BE2C (cell line): ENCODE measurements at regions not wholly inside any gene's neighbourhood (a gene's known extent, or its start where the extent isn't known, plus 50 kb on each side); places are given as distances from the start of the nearest gene placed in this dataset.
"Not testable (repeated sequence)": the region's sequence is repeated elsewhere in the genome, so short reads cannot be mapped to it uniquely, and the experiment has no call there.

ENCODE experiments used
- DNase-seq: peaks from one replicate; pipeline ENCODE4 v3.0.0-alpha.2; 2020
- H3K27me3 ChIP-seq: fragments of 250-450 bp; sonication (Bioruptor Pico); 2 replicates; pipeline ENCODE4 v1.5.1; 2020; ENCODE audit warnings: mild to moderate bottlenecking
- H3K36me3 ChIP-seq: fragments of 250-450 bp; sonication (Bioruptor Pico); 2 replicates; pipeline ENCODE4 v1.5.1; 2020; ENCODE audit warnings: mild to moderate bottlenecking
- H3K4me1 ChIP-seq: fragments of 250-450 bp; sonication (Bioruptor Pico); 2 replicates; pipeline ENCODE4 v1.5.1; 2020
- H3K4me3 ChIP-seq: 2 replicates; pipeline ENCODE4 v1.5.1; 2011; ENCODE audit warnings: low read depth, low read length
- H3K9me3 ChIP-seq: fragments of 250-450 bp; sonication (Bioruptor Pico); 2 replicates; pipeline ENCODE4 v1.5.1; 2020
- CTCF ChIP-seq: IDR thresholded peaks from 2 replicates; pipeline ENCODE4 v1.5.1; 2012; ENCODE audit warnings: mild to moderate bottlenecking, low read depth, low read length

GRCh38 chr12:73629893-73630831 is 907.5 kb upstream of the ATXN7L3B start:
- no peak overlapping the region for H3K4me3 ChIP-seq
- no peak for TF ChIP-seq CTCF
- DNase-seq = no peak
- no peaks in the 10 kb centered on the region for H3K27me3 ChIP-seq
- no peaks in the 10 kb centered on the region for H3K36me3 ChIP-seq
- no peaks in the 10 kb centered on the region for H3K4me1 ChIP-seq
- H3K9me3 ChIP-seq = no peaks in the 10 kb centered on the region

GRCh38 chr12:73632191-73632590 is 905.4 kb upstream of the ATXN7L3B start:
- no peak overlapping the region for H3K4me3 ChIP-seq
- no peaks in the 10 kb centered on the region for H3K27me3 ChIP-seq
- DNase-seq = no peak
- H3K4me1 ChIP-seq = no peaks in the 10 kb centered on the region
- no peak for TF ChIP-seq CTCF
- H3K36me3 ChIP-seq = no peaks in the 10 kb centered on the region
- H3K9me3 ChIP-seq = no peaks in the 10 kb centered on the region

GRCh38 chr12:73632661-73633060 is 905.0 kb upstream of the ATXN7L3B start:
- Histone ChIP-seq H3K4me3 (no peak overlapping the region), H3K27me3 (no peaks in the 10 kb centered on the region), H3K36me3 (no peaks in the 10 kb centered on the region), H3K9me3 (no peaks in the 10 kb centered on the region), H3K4me1 (no peaks in the 10 kb centered on the region)
- TF ChIP-seq CTCF = no peak
- no peak for DNase-seq

- H3K4me3 ChIP-seq, H3K4me1 ChIP-seq: not testable (repeated sequence)
Measured at GRCh38 chr12:73639397-73639796, 898.2 kb upstream of the ATXN7L3B start.

GRCh38 chr12:73656375-73656774 is 881.3 kb upstream of the ATXN7L3B start:
- Histone ChIP-seq H3K27me3 (no peaks in the 10 kb centered on the region), H3K4me1 (no peaks in the 10 kb centered on the region), H3K4me3 (no peak overlapping the region), H3K36me3 (no peaks in the 10 kb centered on the region), H3K9me3 (no peaks in the 10 kb centered on the region)
- no peak for TF ChIP-seq CTCF
- no peak for DNase-seq

More at GRCh38 chr12:73639397-73639796, 898.2 kb upstream of the ATXN7L3B start:
- H3K27me3 ChIP-seq, DNase-seq, H3K9me3 ChIP-seq, H3K36me3 ChIP-seq: not testable (repeated sequence)

- H3K4me1 ChIP-seq = no peaks in the 10 kb centered on the region
- H3K9me3 ChIP-seq = no peaks in the 10 kb centered on the region
- DNase-seq = no peak
- H3K36me3 ChIP-seq = no peaks in the 10 kb centered on the region
- no peak for TF ChIP-seq CTCF
- no peaks in the 10 kb centered on the region for H3K27me3 ChIP-seq
- no peak overlapping the region for H3K4me3 ChIP-seq
Measured at GRCh38 chr12:73659802-73660201, 877.8 kb upstream of the ATXN7L3B start.
